ENCODE measurements at regions not wholly inside any gene's neighbourhood (a gene's known extent, or its start where the extent isn't known, plus 50 kb on each side); places are given as distances from the start of the nearest gene placed in this dataset.

DNA sequence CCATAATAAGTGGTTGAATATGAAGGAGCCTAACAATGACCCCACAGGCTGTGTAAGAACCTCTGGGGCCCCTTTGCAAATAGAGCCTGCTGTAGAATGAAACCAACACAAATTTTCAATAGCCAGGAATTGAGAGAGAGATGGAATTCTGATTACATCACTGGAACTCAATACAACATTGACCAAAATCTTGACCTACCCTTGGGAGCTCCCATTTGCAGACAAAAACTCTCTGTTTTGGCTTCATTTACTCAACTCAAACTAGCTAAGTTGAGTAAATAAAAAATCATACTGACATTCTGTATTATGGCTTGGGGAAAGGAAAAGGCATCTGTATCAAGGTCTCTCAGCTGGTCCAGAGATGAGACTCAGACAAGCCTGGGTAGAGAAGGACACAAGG lies 91.0 kb downstream of the TBX3 start:
- H4K20me1 ChIP-seq (ENCODE audit: insufficient read depth, low read length), result no peaks in the 10 kb centered on the region
- no peak overlapping the region for H2AFZ ChIP-seq (ENCODE audit: low read length)
- H3K79me2 ChIP-seq (ENCODE audit: insufficient read depth, low read depth, low read length), result no peaks in the 10 kb centered on the region
- CTCF ChIA-PET (ENCODE audit: unreplicated experiment), result no interaction called here
- POLR2A ChIA-PET, result no interaction called here
- DNase-seq (ENCODE audit: low spot score), result no peak
- no peaks in the 10 kb centered on the region for H3K36me3 ChIP-seq (ENCODE audit: insufficient read depth, low read length)
- no peaks in the 10 kb centered on the region for H3K9me2 ChIP-seq (ENCODE audit: insufficient read depth, low read length)
- H3K4me3 ChIP-seq (ENCODE audit: low read depth, low read length, poor library complexity, severe bottlenecking), result no peak overlapping the region
- H3K4me1 ChIP-seq (ENCODE audit: insufficient read depth, low read length, poor library complexity, severe bottlenecking), result no peaks in the 10 kb centered on the region
- H3K9me3 ChIP-seq (ENCODE audit: low read length), result no peaks in the 10 kb centered on the region
- H3K27ac ChIP-seq (ENCODE audit: low read depth, low read length, poor library complexity, severe bottlenecking), result no peak overlapping the region
- TF ChIP-seq, protein P1, sequence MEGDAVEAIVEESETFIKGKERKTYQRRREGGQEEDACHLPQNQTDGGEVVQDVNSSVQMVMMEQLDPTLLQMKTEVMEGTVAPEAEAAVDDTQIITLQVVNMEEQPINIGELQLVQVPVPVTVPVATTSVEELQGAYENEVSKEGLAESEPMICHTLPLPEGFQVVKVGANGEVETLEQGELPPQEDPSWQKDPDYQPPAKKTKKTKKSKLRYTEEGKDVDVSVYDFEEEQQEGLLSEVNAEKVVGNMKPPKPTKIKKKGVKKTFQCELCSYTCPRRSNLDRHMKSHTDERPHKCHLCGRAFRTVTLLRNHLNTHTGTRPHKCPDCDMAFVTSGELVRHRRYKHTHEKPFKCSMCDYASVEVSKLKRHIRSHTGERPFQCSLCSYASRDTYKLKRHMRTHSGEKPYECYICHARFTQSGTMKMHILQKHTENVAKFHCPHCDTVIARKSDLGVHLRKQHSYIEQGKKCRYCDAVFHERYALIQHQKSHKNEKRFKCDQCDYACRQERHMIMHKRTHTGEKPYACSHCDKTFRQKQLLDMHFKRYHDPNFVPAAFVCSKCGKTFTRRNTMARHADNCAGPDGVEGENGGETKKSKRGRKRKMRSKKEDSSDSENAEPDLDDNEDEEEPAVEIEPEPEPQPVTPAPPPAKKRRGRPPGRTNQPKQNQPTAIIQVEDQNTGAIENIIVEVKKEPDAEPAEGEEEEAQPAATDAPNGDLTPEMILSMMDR (conservative IDR thresholded peaks at IDR 0.05; ENCODE audit: low read length), result no peak
- no peak for TF ChIP-seq EZH2phosphoT487 (IDR thresholded peaks at IDR 0.05; ENCODE audit: borderline replicate concordance, low read depth, low read length)
- H3K4me2 ChIP-seq (ENCODE audit: low read length), result no peak overlapping the region
- intact Hi-C loops (cut with micrococcal nuclease; ENCODE audit: unreplicated experiment), result no loop called here
- BruUV-seq (replicated peaks), result no TSS peak

DNA sequence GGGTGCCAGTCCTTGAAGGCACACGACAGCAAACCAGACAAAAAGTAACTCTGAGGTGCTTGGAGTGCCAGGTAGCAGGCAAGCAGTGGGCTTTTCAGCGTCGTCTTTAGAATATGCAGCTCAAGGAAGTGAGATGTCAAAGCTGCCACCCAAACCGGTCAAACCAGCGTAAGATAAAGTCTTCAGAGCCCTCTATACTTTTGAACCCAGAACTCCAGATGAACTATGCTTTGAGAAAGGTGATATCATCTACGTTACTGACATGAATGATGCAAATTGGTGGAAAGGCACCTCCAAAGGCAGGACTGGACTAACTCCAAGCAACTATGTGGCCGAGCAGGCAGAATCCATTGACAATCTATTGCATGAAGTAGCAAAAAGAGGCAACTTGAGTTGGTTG lies 95.9 kb downstream of the TBX3 start:
- no peaks in the 10 kb centered on the region for H3K9me3 ChIP-seq (ENCODE audit: low read length)
- ChIA-PET POLR2A (no interaction called here), CTCF (ENCODE audit: unreplicated experiment) (no interaction called here)

DNA sequence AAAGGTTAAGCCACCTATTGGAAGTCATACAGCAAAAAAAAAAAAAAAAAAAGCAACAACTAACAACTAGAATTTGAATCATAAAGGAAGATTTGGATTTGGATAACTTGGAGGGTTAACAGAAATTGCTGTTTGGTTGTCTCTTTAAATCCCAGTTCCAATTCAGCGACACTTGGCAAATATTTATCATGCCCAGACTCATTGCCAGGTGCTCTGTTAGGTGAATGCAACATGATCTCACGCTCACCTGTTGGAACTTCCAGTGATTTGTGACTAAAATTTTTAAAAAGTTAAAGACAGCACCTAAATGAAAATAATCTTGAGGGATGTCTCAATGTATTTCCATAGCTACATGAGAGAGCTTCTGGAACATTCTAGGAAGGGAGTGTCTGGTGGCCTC lies 103.7 kb downstream of the TBX3 start:
- intact Hi-C loops (cut with micrococcal nuclease; ENCODE audit: unreplicated experiment), result no loop called here
- no peaks in the 10 kb centered on the region for H3K9me2 ChIP-seq (ENCODE audit: insufficient read depth, low read length)
- H2AFZ ChIP-seq (ENCODE audit: low read length), result no peak overlapping the region
- no peak overlapping the region for H3K4me2 ChIP-seq (ENCODE audit: low read length)
- ChIA-PET CTCF (ENCODE audit: unreplicated experiment) (no interaction called here), POLR2A (interaction anchor here (0.6 kb wide), 1 partner anchor 232 kb away, joined by 3 read pairs; no protein-coding TSS in a partner anchor)
- no peak overlapping the region for H3K27ac ChIP-seq (ENCODE audit: low read depth, low read length, poor library complexity, severe bottlenecking)
- no peaks in the 10 kb centered on the region for H3K4me1 ChIP-seq (ENCODE audit: insufficient read depth, low read length, poor library complexity, severe bottlenecking)
- no peaks in the 10 kb centered on the region for H4K20me1 ChIP-seq (ENCODE audit: insufficient read depth, low read length)
- no peaks in the 10 kb centered on the region for H3K36me3 ChIP-seq (ENCODE audit: insufficient read depth, low read length)
- H3K9me3 ChIP-seq (ENCODE audit: low read length), result no peaks in the 10 kb centered on the region
- no peak for TF ChIP-seq EZH2phosphoT487 (IDR thresholded peaks at IDR 0.05; ENCODE audit: borderline replicate concordance, low read depth, low read length)
- TF ChIP-seq, protein P1 (conservative IDR thresholded peaks at IDR 0.05; ENCODE audit: low read length), result no peak
- no peak overlapping the region for H3K4me3 ChIP-seq (ENCODE audit: low read depth, low read length, poor library complexity, severe bottlenecking)
- no TSS peak for BruUV-seq (replicated peaks)
- no peaks in the 10 kb centered on the region for H3K79me2 ChIP-seq (ENCODE audit: insufficient read depth, low read depth, low read length)
- DNase-seq (ENCODE audit: low spot score), result no peak

More for the DNA sequence above, 95.9 kb downstream of the TBX3 start:
- intact Hi-C loops (cut with micrococcal nuclease; ENCODE audit: unreplicated experiment), result no loop called here
- BruUV-seq (replicated peaks), result no TSS peak
- Histone ChIP-seq H4K20me1 (ENCODE audit: insufficient read depth, low read length) (no peaks in the 10 kb centered on the region), H3K27ac (ENCODE audit: low read depth, low read length, poor library complexity, severe bottlenecking) (no peak overlapping the region), H3K9me2 (ENCODE audit: insufficient read depth, low read length) (no peaks in the 10 kb centered on the region), H3K4me2 (ENCODE audit: low read length) (no peak overlapping the region), H2AFZ (ENCODE audit: low read length) (no peak overlapping the region), H3K79me2 (ENCODE audit: insufficient read depth, low read depth, low read length) (no peaks in the 10 kb centered on the region), H3K4me3 (ENCODE audit: low read depth, low read length, poor library complexity, severe bottlenecking) (no peak overlapping the region), H3K4me1 (ENCODE audit: insufficient read depth, low read length, poor library complexity, severe bottlenecking) (no peaks in the 10 kb centered on the region), H3K36me3 (ENCODE audit: insufficient read depth, low read length) (no peaks in the 10 kb centered on the region)
- DNase-seq (ENCODE audit: low spot score), result no peak
- no peak for TF ChIP-seq EZH2phosphoT487 (IDR thresholded peaks at IDR 0.05; ENCODE audit: borderline replicate concordance, low read depth, low read length)
- TF ChIP-seq, protein P1 (conservative IDR thresholded peaks at IDR 0.05; ENCODE audit: low read length), result no peak
